ENCODE measurements at regions not wholly inside any gene's neighbourhood (a gene's known extent, or its start where the extent isn't known, plus 50 kb on each side); places are given as distances from the start of the nearest gene placed in this dataset.
"Not testable (repeated sequence)": the region's sequence is repeated elsewhere in the genome, so short reads cannot be mapped to it uniquely, and the experiment has no call there.

DNA sequence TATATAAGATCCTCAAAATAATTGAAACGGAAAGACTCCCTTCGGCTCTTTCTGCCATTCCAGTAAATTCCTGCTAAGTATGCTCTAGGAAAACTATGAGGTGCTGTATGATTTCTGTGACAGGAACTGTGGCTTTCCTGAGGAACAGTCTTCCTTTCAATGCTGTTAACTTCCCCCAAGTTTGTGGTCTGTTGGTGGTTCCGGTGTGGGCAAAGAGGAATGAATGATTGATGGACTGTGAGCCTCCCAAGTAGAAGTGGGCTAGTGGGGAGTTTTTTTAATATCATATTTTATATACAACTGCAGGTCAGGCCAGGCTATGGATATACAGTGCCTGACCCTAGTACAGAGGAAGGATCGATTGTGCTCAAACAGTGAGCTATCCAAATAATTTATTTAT, 560.7 kb upstream of the RBFOX1 start:
- Histone ChIP-seq H3K9me3 (ENCODE audit: control insufficient read depth in 4 of 4, insufficient read depth in 3 of 4, low read length in 3 of 4) (peaks cover 0 to 3% (median under 1%) of the 10 kb centered on the region in 4 donors), H3K27ac (ENCODE audit: low read depth in 1 of 2, low read length in 1 of 2) (no peak overlapping the region), H3K9ac (ENCODE audit: insufficient read depth in 1 of 2, low read length in 2 of 2) (no peak overlapping the region), H3K36me3 (ENCODE audit: control insufficient read depth in 4 of 4, insufficient read depth in 4 of 4, low read length in 4 of 4) (no peaks in the 10 kb centered on the region), H3K27me3 (ENCODE audit: control insufficient read depth in 3 of 3, insufficient read depth in 3 of 3, low read length in 2 of 3) (no peaks in the 10 kb centered on the region), H3K4me1 (ENCODE audit: control insufficient read depth in 5 of 5, insufficient read depth in 5 of 5, low read length in 5 of 5) (no peaks in the 10 kb centered on the region), H3K4me3 (no peak overlapping the region)
- no peak for ATAC-seq (ENCODE audit: insufficient read depth, low FRiP score)
- WGBS, 2 donors: 11 to 28% methylated on average over 4 of the region's 4 CpGs
- DNase-seq: no peak
- TF ChIP-seq, protein P1, sequence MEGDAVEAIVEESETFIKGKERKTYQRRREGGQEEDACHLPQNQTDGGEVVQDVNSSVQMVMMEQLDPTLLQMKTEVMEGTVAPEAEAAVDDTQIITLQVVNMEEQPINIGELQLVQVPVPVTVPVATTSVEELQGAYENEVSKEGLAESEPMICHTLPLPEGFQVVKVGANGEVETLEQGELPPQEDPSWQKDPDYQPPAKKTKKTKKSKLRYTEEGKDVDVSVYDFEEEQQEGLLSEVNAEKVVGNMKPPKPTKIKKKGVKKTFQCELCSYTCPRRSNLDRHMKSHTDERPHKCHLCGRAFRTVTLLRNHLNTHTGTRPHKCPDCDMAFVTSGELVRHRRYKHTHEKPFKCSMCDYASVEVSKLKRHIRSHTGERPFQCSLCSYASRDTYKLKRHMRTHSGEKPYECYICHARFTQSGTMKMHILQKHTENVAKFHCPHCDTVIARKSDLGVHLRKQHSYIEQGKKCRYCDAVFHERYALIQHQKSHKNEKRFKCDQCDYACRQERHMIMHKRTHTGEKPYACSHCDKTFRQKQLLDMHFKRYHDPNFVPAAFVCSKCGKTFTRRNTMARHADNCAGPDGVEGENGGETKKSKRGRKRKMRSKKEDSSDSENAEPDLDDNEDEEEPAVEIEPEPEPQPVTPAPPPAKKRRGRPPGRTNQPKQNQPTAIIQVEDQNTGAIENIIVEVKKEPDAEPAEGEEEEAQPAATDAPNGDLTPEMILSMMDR (IDR thresholded peaks at IDR 0.05; ENCODE audit: control extremely low read depth, extremely low read depth): no peak

GRCh38 chr16:6753553-6753952, 579.1 kb upstream of the RBFOX1 start:
- Histone ChIP-seq H3K9ac (ENCODE audit: insufficient read depth in 1 of 2, low read length in 2 of 2) (no peak overlapping the region), H3K36me3 (ENCODE audit: control insufficient read depth in 4 of 4, insufficient read depth in 4 of 4, low read length in 4 of 4) (no peaks in the 10 kb centered on the region), H3K4me3 (no peak overlapping the region), H3K9me3 (ENCODE audit: control insufficient read depth in 4 of 4, insufficient read depth in 3 of 4, low read length in 3 of 4) (peaks cover 0 to 3% (median 0%) of the 10 kb centered on the region in 4 donors), H3K27me3 (ENCODE audit: control insufficient read depth in 3 of 3, insufficient read depth in 3 of 3, low read length in 2 of 3) (no peaks in the 10 kb centered on the region), H3K27ac (ENCODE audit: low read depth in 1 of 2, low read length in 1 of 2) (no peak overlapping the region), H3K4me1 (ENCODE audit: control insufficient read depth in 5 of 5, insufficient read depth in 5 of 5, low read length in 5 of 5) (no peaks in the 10 kb centered on the region)
- no peak for ATAC-seq (ENCODE audit: insufficient read depth, low FRiP score)
- TF ChIP-seq, protein P1 (IDR thresholded peaks at IDR 0.05; ENCODE audit: control extremely low read depth, extremely low read depth): no peak
- DNase-seq: no peak
- WGBS, 2 donors: 62 to 79% methylated on average over 9 of the region's 9 CpGs

- ATAC-seq (ENCODE audit: insufficient read depth, low FRiP score) (no peak), DNase-seq (no peak)
- no peak overlapping the region for H3K9ac ChIP-seq (ENCODE audit: insufficient read depth in 1 of 2, low read length in 2 of 2)
- peaks cover 0 to 3% (median 0%) of the 10 kb centered on the region in 4 donors for H3K9me3 ChIP-seq (ENCODE audit: control insufficient read depth in 4 of 4, insufficient read depth in 3 of 4, low read length in 3 of 4)
- WGBS, 2 donors: 29 to 33% methylated on average over 1 of the region's 1 CpG
- H3K4me1 ChIP-seq (ENCODE audit: control insufficient read depth in 5 of 5, insufficient read depth in 5 of 5, low read length in 5 of 5): no peaks in the 10 kb centered on the region
- TF ChIP-seq, protein P1 (IDR thresholded peaks at IDR 0.05; ENCODE audit: control extremely low read depth, extremely low read depth): no peak
- no peak overlapping the region for H3K27ac ChIP-seq (ENCODE audit: low read depth in 1 of 2, low read length in 1 of 2)
- H3K27me3 ChIP-seq (ENCODE audit: control insufficient read depth in 3 of 3, insufficient read depth in 3 of 3, low read length in 2 of 3): no peaks in the 10 kb centered on the region
- H3K36me3 ChIP-seq (ENCODE audit: control insufficient read depth in 4 of 4, insufficient read depth in 4 of 4, low read length in 4 of 4): no peaks in the 10 kb centered on the region
- no peak overlapping the region for H3K4me3 ChIP-seq
Observed at GRCh38 chr16:6751191-6751590, 581.5 kb upstream of the RBFOX1 start.

GRCh38 chr16:6749698-6750097, 582.9 kb upstream of the RBFOX1 start:
- no peaks in the 10 kb centered on the region for H3K27me3 ChIP-seq (ENCODE audit: control insufficient read depth in 3 of 3, insufficient read depth in 3 of 3, low read length in 2 of 3)
- TF ChIP-seq, protein P1 (IDR thresholded peaks at IDR 0.05; ENCODE audit: control extremely low read depth, extremely low read depth): no peak
- no peaks in the 10 kb centered on the region for H3K4me1 ChIP-seq (ENCODE audit: control insufficient read depth in 5 of 5, insufficient read depth in 5 of 5, low read length in 5 of 5)
- peaks cover 0 to 3% (median 0%) of the 10 kb centered on the region in 4 donors for H3K9me3 ChIP-seq (ENCODE audit: control insufficient read depth in 4 of 4, insufficient read depth in 3 of 4, low read length in 3 of 4)
- DNase-seq (no peak), ATAC-seq (ENCODE audit: insufficient read depth, low FRiP score) (no peak)
- no peak overlapping the region for H3K4me3 ChIP-seq
- no peaks in the 10 kb centered on the region for H3K36me3 ChIP-seq (ENCODE audit: control insufficient read depth in 4 of 4, insufficient read depth in 4 of 4, low read length in 4 of 4)
- no peak overlapping the region for H3K9ac ChIP-seq (ENCODE audit: insufficient read depth in 1 of 2, low read length in 2 of 2)
- no peak overlapping the region for H3K27ac ChIP-seq (ENCODE audit: low read depth in 1 of 2, low read length in 1 of 2)
- WGBS, 2 donors: 13 to 28% methylated on average over 4 of the region's 4 CpGs

GRCh38 chr16:6736302-6736701, 596.3 kb upstream of the RBFOX1 start:
- not testable (repeated sequence) for ATAC-seq (ENCODE audit: insufficient read depth, low FRiP score); DNase-seq; H3K4me3 ChIP-seq; H3K9ac ChIP-seq (ENCODE audit: insufficient read depth in 1 of 2, low read length in 2 of 2); H3K27me3 ChIP-seq (ENCODE audit: control insufficient read depth in 3 of 3, insufficient read depth in 3 of 3, low read length in 2 of 3); H3K4me1 ChIP-seq (ENCODE audit: control insufficient read depth in 5 of 5, insufficient read depth in 5 of 5, low read length in 5 of 5); H3K27ac ChIP-seq (ENCODE audit: low read depth in 1 of 2, low read length in 1 of 2); H3K36me3 ChIP-seq (ENCODE audit: control insufficient read depth in 4 of 4, insufficient read depth in 4 of 4, low read length in 4 of 4); H3K9me3 ChIP-seq (ENCODE audit: control insufficient read depth in 4 of 4, insufficient read depth in 3 of 4, low read length in 3 of 4)
- 43 to 52% methylated on average over 2 of the region's 2 CpGs for WGBS, 2 donors

Data from lung (tissue), 11 donors.